GM23338 (cell line): ENCODE measurements at regions not wholly inside any gene's neighbourhood (a gene's known extent, or its start where the extent isn't known, plus 50 kb on each side); places are given as distances from the start of the nearest gene placed in this dataset.

ENCODE experiments used
- ATAC-seq: fragments of 200-7000 bp; cut with Tn5 transposase; 3 replicates; pipeline ENCODE4 v1.9.1; 2020
- DNase-seq: peaks from one replicate; pipeline ENCODE4 v3.0.0-alpha.2; 2015; ENCODE audit warnings: low spot score
- H2AFZ ChIP-seq: fragments of 200-600 bp; sonication (generic); 2 replicates; pipeline ENCODE4 v1.8.0; 2016; ENCODE audit warnings: antibody characterized with exemption, mild to moderate bottlenecking, moderate library complexity
- H3F3A ChIP-seq: fragments of 200-600 bp; sonication (generic); replicated peaks from 2 replicates; pipeline ENCODE4 v1.8.0; 2017; ENCODE audit warnings: antibody characterized with exemption, mixed run types, low read depth
- H3K27ac ChIP-seq: fragments of 200-600 bp; sonication (generic); 2 replicates; pipeline ENCODE4 v1.6.1; 2016; ENCODE audit warnings: low read depth
- H3K27me3 ChIP-seq: fragments of 200-600 bp; sonication (generic); 2 replicates; pipeline ENCODE4 v1.8.0; 2016; ENCODE audit warnings: mild to moderate bottlenecking, mixed run types, moderate library complexity; ENCODE audit not compliant: insufficient read depth
- H3K36me3 ChIP-seq: fragments of 200-600 bp; sonication (generic); 2 replicates; pipeline ENCODE4 v1.8.0; 2016; ENCODE audit warnings: mild to moderate bottlenecking; ENCODE audit not compliant: insufficient read depth
- H3K4me1 ChIP-seq: fragments of 200-600 bp; sonication (generic); 2 replicates; pipeline ENCODE4 v1.8.0; 2016; ENCODE audit warnings: mild to moderate bottlenecking, moderate library complexity; ENCODE audit not compliant: insufficient read depth
- H3K4me2 ChIP-seq: fragments of 200-600 bp; sonication (generic); 2 replicates; pipeline ENCODE4 v1.7.1; 2017; ENCODE audit warnings: mixed run types
- H3K4me3 ChIP-seq: fragments of 200-600 bp; sonication (generic); 2 replicates; pipeline ENCODE4 v1.6.1; 2016; ENCODE audit warnings: mixed run types
- H3K79me2 ChIP-seq: fragments of 200-600 bp; sonication (generic); replicated peaks from 2 replicates; pipeline ENCODE4 v1.8.0; 2017; ENCODE audit warnings: mild to moderate bottlenecking; ENCODE audit not compliant: insufficient read depth
- H3K9me2 ChIP-seq: fragments of 200-600 bp; sonication (generic); 2 replicates; pipeline ENCODE4 v1.8.0; 2017; ENCODE audit not compliant: insufficient read depth
- H4K20me1 ChIP-seq: fragments of 200-600 bp; sonication (generic); replicated peaks from 2 replicates; pipeline ENCODE4 v1.8.0; 2017; ENCODE audit warnings: mild to moderate bottlenecking; ENCODE audit not compliant: insufficient read depth
- H3K27ac Mint-ChIP-seq: 2 replicates; pipeline ENCODE4 v1.8.0; 2020; ENCODE audit warnings: inconsistent platforms, mild to moderate bottlenecking, moderate library complexity, mixed read lengths
- H3K27me3 Mint-ChIP-seq: 3 replicates; pipeline ENCODE4 v1.8.0; 2022; ENCODE audit warnings: low read depth, mild to moderate bottlenecking, moderate library complexity, mixed read lengths, inconsistent platforms; ENCODE audit not compliant: insufficient read depth, poor library complexity
- H3K36me3 Mint-ChIP-seq: 3 replicates; pipeline ENCODE4 v1.8.0; 2021; ENCODE audit warnings: low read depth, mild to moderate bottlenecking, inconsistent platforms, moderate library complexity, mixed read lengths
- H3K4me1 Mint-ChIP-seq: 3 replicates; pipeline ENCODE4 v1.8.0; 2020; ENCODE audit warnings: mild to moderate bottlenecking, inconsistent platforms, mixed read lengths
- H3K4me3 Mint-ChIP-seq: 3 replicates; pipeline ENCODE4 v1.8.0; 2021; ENCODE audit warnings: moderate library complexity, mild to moderate bottlenecking, inconsistent platforms, mixed read lengths
- H3K9me3 Mint-ChIP-seq: 3 replicates; pipeline ENCODE4 v1.8.0; 2020; ENCODE audit warnings: moderate library complexity, mild to moderate bottlenecking, inconsistent platforms, mixed read lengths
- CREB1 ChIP-seq: fragments of 250-450 bp; sonication (Bioruptor Pico); IDR thresholded peaks from 2 replicates; pipeline ENCODE4 v1.5.0; 2020; ENCODE audit warnings: low read depth, mild to moderate bottlenecking, moderate library complexity
- EZH2 ChIP-seq: fragments of 200-600 bp; sonication (generic); IDR thresholded peaks from one replicate; pipeline ENCODE4 v1.8.0; 2017; ENCODE audit warnings: antibody characterized with exemption, mild to moderate bottlenecking, low read depth; ENCODE audit not compliant: unreplicated experiment
- EZH2phosphoT487 ChIP-seq: fragments of 200-600 bp; sonication (generic); IDR thresholded peaks from one replicate; pipeline ENCODE4 v1.8.1; 2018; ENCODE audit warnings: antibody characterized with exemption; ENCODE audit not compliant: unreplicated experiment
- JUNB ChIP-seq: IDR thresholded peaks from one replicate; pipeline ENCODE4 v1.6.1; 2016; ENCODE audit warnings: antibody characterized with exemption; ENCODE audit not compliant: unreplicated experiment
- NANOG ChIP-seq: IDR thresholded peaks from 2 replicates; pipeline ENCODE4 v1.6.1; 2016; ENCODE audit warnings: antibody characterized with exemption, borderline replicate concordance
- POLR2AphosphoS5 ChIP-seq: IDR thresholded peaks from 2 replicates; pipeline ENCODE4 v1.6.1; 2016; ENCODE audit warnings: antibody characterized with exemption, low read depth
- STAT1 ChIP-seq: IDR thresholded peaks from one replicate; pipeline ENCODE4 v1.6.1; 2016; ENCODE audit warnings: antibody characterized with exemption; ENCODE audit not compliant: unreplicated experiment
- ZNF114 ChIP-seq: fragments of 250-450 bp; sonication (Bioruptor Pico); IDR thresholded peaks from 2 replicates; pipeline ENCODE4 v1.5.0; 2020; ENCODE audit warnings: mild to moderate bottlenecking, moderate library complexity
- ZNF331 ChIP-seq: fragments of 250-450 bp; sonication (Bioruptor Pico); IDR thresholded peaks from 2 replicates; pipeline ENCODE4 v1.5.0; 2020; ENCODE audit warnings: low read depth, mild to moderate bottlenecking, moderate library complexity
- TF ChIP-seq, protein P1 (sequence below): IDR thresholded peaks from one replicate; pipeline ENCODE4 v1.6.1; 2018; ENCODE audit warnings: antibody characterized with exemption; ENCODE audit not compliant: unreplicated experiment
- TF ChIP-seq, protein P2 (sequence below), 2 experiments: fragments of 200-600 bp in 1 of 2; sonication (generic) in 1 of 2; conservative IDR thresholded peaks; 2 replicates each; pipeline versions ENCODE4 v1.5.1 to v1.6.1; 2016 to 2017; ENCODE audit warnings: antibody characterized with exemption in 2 of 2, low read depth in 2 of 2, mild to moderate bottlenecking in 2 of 2, moderate library complexity in 1 of 2

DNA sequence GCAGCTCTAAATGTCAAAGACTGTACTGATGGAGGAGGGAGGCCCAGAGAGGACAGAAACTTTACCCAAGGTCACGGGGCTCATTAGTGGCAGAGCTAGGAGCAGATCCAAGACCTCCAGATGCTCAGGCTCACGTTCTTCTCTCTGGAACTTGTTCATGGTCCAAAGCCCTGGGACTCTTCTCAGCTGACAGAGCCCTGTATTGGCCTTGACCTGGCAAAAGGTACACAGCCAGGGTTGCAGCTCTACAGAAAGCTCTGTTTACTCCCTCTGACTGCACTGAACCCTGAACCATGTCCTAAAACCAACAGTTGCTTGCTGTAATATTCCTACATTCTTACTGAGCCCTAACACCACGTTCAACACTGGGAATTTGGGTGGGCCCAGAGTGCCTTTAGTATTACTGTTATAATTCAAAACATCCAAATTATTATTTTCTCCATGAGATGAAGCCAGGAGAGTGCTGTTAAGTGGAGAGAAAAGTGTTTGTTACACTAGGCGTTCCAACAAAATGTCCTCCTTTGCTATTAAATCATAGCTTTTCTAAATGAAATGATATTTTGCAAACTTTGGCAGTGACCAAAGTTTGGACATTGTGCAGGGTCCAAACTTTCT is 602.4 kb upstream of the CLINT1 start:
- H3K27me3 Mint-ChIP-seq: no peaks in the 10 kb centered on the region
- ATAC-seq: no peak
- TF ChIP-seq NANOG (no peak), JUNB (no peak), CREB1 (CRISPR knock-in tag) (no peak), ZNF331 (CRISPR knock-in tag) (no peak), ZNF114 (no peak), POLR2AphosphoS5 (no peak), EZH2 (no peak)
- TF ChIP-seq, protein P1, sequence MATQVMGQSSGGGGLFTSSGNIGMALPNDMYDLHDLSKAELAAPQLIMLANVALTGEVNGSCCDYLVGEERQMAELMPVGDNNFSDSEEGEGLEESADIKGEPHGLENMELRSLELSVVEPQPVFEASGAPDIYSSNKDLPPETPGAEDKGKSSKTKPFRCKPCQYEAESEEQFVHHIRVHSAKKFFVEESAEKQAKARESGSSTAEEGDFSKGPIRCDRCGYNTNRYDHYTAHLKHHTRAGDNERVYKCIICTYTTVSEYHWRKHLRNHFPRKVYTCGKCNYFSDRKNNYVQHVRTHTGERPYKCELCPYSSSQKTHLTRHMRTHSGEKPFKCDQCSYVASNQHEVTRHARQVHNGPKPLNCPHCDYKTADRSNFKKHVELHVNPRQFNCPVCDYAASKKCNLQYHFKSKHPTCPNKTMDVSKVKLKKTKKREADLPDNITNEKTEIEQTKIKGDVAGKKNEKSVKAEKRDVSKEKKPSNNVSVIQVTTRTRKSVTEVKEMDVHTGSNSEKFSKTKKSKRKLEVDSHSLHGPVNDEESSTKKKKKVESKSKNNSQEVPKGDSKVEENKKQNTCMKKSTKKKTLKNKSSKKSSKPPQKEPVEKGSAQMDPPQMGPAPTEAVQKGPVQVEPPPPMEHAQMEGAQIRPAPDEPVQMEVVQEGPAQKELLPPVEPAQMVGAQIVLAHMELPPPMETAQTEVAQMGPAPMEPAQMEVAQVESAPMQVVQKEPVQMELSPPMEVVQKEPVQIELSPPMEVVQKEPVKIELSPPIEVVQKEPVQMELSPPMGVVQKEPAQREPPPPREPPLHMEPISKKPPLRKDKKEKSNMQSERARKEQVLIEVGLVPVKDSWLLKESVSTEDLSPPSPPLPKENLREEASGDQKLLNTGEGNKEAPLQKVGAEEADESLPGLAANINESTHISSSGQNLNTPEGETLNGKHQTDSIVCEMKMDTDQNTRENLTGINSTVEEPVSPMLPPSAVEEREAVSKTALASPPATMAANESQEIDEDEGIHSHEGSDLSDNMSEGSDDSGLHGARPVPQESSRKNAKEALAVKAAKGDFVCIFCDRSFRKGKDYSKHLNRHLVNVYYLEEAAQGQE: no peak
- H3F3A ChIP-seq: no peaks in the 10 kb centered on the region
- DNase-seq: no peak
- H3K4me1 ChIP-seq: no peaks in the 10 kb centered on the region
- no peaks in the 10 kb centered on the region for H3K79me2 ChIP-seq
- H4K20me1 ChIP-seq: no peaks in the 10 kb centered on the region
- no peak overlapping the region for H3K4me3 ChIP-seq
- no peak overlapping the region for H3K27ac ChIP-seq
- H2AFZ ChIP-seq: no peak overlapping the region
- no peaks in the 10 kb centered on the region for H3K27me3 ChIP-seq
- no peak overlapping the region for H3K27ac Mint-ChIP-seq
- H3K9me3 Mint-ChIP-seq: no peaks in the 10 kb centered on the region
- no peak overlapping the region for H3K4me3 Mint-ChIP-seq
- no peaks in the 10 kb centered on the region for H3K36me3 ChIP-seq
- H3K9me2 ChIP-seq: no peaks in the 10 kb centered on the region
- no peak overlapping the region for H3K4me2 ChIP-seq
- H3K36me3 Mint-ChIP-seq: no peaks in the 10 kb centered on the region
- no peaks in the 10 kb centered on the region for H3K4me1 Mint-ChIP-seq

GRCh38 chr5:158458086-158458485 is 599.1 kb upstream of the CLINT1 start:
- no peaks in the 10 kb centered on the region for H3F3A ChIP-seq
- no peak overlapping the region for H2AFZ ChIP-seq
- Mint-ChIP-seq H3K27me3 (no peaks in the 10 kb centered on the region), H3K36me3 (no peaks in the 10 kb centered on the region), H3K27ac (no peak overlapping the region), H3K9me3 (no peaks in the 10 kb centered on the region), H3K4me3 (no peak overlapping the region), H3K4me1 (no peaks in the 10 kb centered on the region)
- no peaks in the 10 kb centered on the region for H3K9me2 ChIP-seq
- H3K36me3 ChIP-seq: no peaks in the 10 kb centered on the region
- H3K4me2 ChIP-seq: no peak overlapping the region
- H4K20me1 ChIP-seq: no peaks in the 10 kb centered on the region
- no peak overlapping the region for H3K27ac ChIP-seq
- ATAC-seq (no peak), DNase-seq (no peak)
- H3K79me2 ChIP-seq: no peaks in the 10 kb centered on the region
- no peak overlapping the region for H3K4me3 ChIP-seq
- H3K27me3 ChIP-seq: no peaks in the 10 kb centered on the region
- no peaks in the 10 kb centered on the region for H3K4me1 ChIP-seq
- TF ChIP-seq POLR2AphosphoS5 (no peak), EZH2phosphoT487 (no peak), ZNF114 (no peak), STAT1 (no peak), ZNF331 (CRISPR knock-in tag) (no peak), CREB1 (CRISPR knock-in tag) (no peak)
- TF ChIP-seq, protein P2, sequence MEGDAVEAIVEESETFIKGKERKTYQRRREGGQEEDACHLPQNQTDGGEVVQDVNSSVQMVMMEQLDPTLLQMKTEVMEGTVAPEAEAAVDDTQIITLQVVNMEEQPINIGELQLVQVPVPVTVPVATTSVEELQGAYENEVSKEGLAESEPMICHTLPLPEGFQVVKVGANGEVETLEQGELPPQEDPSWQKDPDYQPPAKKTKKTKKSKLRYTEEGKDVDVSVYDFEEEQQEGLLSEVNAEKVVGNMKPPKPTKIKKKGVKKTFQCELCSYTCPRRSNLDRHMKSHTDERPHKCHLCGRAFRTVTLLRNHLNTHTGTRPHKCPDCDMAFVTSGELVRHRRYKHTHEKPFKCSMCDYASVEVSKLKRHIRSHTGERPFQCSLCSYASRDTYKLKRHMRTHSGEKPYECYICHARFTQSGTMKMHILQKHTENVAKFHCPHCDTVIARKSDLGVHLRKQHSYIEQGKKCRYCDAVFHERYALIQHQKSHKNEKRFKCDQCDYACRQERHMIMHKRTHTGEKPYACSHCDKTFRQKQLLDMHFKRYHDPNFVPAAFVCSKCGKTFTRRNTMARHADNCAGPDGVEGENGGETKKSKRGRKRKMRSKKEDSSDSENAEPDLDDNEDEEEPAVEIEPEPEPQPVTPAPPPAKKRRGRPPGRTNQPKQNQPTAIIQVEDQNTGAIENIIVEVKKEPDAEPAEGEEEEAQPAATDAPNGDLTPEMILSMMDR (conservative IDR thresholded peaks at IDR 0.05; ENCODE audit: low read depth in 2 of 2): no peak
- TF ChIP-seq, protein P1: no peak
